ENCODE measurements at regions not wholly inside any gene's neighbourhood (a gene's known extent, or its start where the extent isn't known, plus 50 kb on each side); places are given as distances from the start of the nearest gene placed in this dataset.

- TF ChIP-seq, protein P1, sequence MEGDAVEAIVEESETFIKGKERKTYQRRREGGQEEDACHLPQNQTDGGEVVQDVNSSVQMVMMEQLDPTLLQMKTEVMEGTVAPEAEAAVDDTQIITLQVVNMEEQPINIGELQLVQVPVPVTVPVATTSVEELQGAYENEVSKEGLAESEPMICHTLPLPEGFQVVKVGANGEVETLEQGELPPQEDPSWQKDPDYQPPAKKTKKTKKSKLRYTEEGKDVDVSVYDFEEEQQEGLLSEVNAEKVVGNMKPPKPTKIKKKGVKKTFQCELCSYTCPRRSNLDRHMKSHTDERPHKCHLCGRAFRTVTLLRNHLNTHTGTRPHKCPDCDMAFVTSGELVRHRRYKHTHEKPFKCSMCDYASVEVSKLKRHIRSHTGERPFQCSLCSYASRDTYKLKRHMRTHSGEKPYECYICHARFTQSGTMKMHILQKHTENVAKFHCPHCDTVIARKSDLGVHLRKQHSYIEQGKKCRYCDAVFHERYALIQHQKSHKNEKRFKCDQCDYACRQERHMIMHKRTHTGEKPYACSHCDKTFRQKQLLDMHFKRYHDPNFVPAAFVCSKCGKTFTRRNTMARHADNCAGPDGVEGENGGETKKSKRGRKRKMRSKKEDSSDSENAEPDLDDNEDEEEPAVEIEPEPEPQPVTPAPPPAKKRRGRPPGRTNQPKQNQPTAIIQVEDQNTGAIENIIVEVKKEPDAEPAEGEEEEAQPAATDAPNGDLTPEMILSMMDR (IDR thresholded peaks at IDR 0.05; ENCODE audit: low read depth, low read length, missing control alignments) = no peak
- in situ Hi-C loops (cut with HindIII; ENCODE audit: low sequenced_read_pairs) = no loop called here
- no peak for DNase-seq (ENCODE audit: low read depth)
- H3K4me3 ChIP-seq (ENCODE audit: low read depth, low read length) = no peak overlapping the region
Observed at GRCh38 chr5:120767178-120767820, 303.2 kb downstream of the PRR16 start.

DNA sequence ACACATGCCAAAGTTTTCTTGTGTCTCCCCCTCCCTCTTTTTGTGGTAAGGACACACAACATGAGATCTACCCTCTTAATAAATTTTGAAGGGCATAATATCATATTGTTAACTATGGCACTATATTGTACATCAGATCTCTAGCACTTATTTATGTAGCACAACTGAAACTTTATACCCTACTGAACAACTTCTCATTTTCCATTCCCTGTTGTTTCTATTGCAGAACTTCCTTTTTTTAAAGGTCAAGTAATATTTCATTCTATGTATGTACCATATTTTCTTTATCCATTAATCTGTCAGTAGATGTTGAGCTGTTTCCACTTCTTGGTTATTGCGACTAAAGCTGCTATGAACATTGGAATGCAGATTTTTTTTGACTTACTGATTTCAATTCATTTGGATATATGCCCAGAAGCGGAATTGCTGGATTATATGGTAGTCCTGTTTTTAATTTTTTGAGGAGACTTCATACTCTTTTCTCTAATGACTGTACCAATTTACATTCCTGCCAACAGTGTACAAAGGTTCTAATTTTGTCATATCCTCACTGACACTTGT is 305.3 kb downstream of the PRR16 start:
- in situ Hi-C loops (cut with HindIII; ENCODE audit: low sequenced_read_pairs) = no loop called here
- H3K4me3 ChIP-seq (ENCODE audit: low read depth, low read length) = no peak overlapping the region
- DNase-seq (ENCODE audit: low read depth) = no peak
- TF ChIP-seq, protein P1 (IDR thresholded peaks at IDR 0.05; ENCODE audit: low read depth, low read length, missing control alignments) = no peak

DNA sequence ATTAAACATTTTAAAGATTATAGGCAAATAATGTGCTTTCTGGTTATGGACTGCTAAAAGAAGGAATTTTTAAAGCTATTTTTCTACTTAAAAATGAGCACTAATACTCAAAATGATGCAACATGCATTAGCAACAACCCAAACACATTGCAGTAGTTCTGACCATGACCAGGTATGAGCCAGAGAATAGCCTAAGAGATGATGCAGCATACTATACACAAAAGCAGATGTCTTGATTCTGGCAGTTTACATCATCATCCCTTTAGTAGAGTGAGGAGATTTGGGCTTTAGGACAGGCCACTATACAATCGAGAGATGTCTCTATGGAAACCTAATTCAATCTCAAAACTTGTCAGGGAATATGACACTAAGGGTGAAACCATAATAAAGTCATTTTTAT is 307.1 kb downstream of the PRR16 start:
- H3K4me3 ChIP-seq (ENCODE audit: low read depth, low read length) = no peak overlapping the region
- no peak for DNase-seq (ENCODE audit: low read depth)
- TF ChIP-seq, protein P1 (IDR thresholded peaks at IDR 0.05; ENCODE audit: low read depth, low read length, missing control alignments) = no peak
- in situ Hi-C loops (cut with HindIII; ENCODE audit: low sequenced_read_pairs) = no loop called here

DNA sequence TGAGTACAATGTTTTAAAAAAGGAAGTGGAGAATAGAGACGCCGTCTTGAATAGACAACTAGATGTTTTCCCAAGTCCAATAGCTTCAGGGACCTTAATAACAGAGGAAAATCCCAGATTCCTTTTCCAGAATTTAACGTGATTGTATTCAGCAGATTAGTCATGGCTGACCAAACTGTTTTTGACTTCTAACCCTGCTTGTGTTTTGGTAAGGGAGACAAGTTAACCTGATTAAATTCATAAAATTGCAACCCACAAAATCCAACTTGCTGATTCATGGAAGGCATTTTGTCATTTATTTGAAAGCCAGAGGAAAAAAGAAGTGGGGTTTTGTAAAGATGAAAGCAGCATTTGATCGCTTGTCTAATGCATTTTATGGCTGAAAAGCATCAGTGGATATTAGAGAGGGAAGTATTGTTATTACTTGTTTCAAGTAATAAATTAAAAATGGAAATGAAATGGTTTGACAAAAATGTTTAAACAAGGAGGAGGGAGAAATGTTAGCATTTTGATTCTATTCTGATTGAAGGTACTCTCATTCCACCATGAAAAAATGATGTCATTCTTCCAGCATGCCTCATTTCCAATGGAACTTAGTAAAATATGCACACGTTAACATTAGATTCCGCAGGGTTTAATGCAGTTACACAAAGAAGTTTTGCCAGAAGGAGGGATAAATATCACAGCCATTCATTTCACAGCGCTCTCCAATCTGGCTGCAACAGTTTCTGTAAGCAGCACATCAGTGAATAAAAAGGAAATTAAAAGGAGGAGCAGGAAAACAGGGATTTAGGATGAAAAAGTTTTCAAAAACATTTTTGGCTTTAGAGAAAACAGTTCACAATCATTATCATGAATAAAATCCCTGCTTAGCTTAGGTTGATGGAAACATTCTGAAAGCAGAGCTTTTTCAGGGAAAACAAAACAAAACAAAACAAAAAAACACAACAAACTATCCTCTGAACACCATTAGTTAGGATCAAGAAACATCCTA is 314.7 kb downstream of the PRR16 start:
- TF ChIP-seq, protein P1 (IDR thresholded peaks at IDR 0.05; ENCODE audit: low read depth, low read length, missing control alignments) = no peak
- in situ Hi-C loops (cut with HindIII; ENCODE audit: low sequenced_read_pairs) = no loop called here
- H3K4me3 ChIP-seq (ENCODE audit: low read depth, low read length) = peak overlapping the region; percentile 13
- DNase-seq (ENCODE audit: low read depth) = peak; percentile 70

- no peak for DNase-seq (ENCODE audit: low read depth)
- H3K4me3 ChIP-seq (ENCODE audit: low read depth, low read length) = no peak overlapping the region
- in situ Hi-C loops (cut with HindIII; ENCODE audit: low sequenced_read_pairs) = no loop called here
Observed at GRCh38 chr5:120779674-120780073, 315.6 kb downstream of the PRR16 start.

DNA sequence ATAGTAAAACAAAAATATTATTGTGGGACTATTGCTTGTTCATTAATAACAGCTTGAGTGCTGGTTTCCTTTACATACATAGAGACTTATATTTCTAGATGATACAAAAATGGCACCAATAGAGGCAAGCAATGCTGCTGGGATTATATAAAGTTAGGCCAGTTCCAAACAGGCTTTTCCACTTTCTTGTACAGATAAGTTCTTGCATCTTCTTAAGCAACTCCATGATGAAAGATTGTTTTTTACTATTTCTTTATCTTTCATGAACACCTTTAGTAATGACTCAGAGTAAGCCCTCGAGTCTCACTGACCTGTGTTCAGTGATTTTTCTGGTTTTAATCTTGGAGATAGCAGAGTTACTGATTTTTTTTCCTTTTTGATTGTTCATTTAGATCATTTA is 324.4 kb downstream of the PRR16 start:
- TF ChIP-seq, protein P1 (IDR thresholded peaks at IDR 0.05; ENCODE audit: low read depth, low read length, missing control alignments) = no peak
- no peak for DNase-seq (ENCODE audit: low read depth)
- in situ Hi-C loops (cut with HindIII; ENCODE audit: low sequenced_read_pairs) = no loop called here
- H3K4me3 ChIP-seq (ENCODE audit: low read depth, low read length) = no peak overlapping the region

More at GRCh38 chr5:120779674-120780073, 315.6 kb downstream of the PRR16 start:
- TF ChIP-seq, protein P1 (IDR thresholded peaks at IDR 0.05; ENCODE audit: low read depth, low read length, missing control alignments) = no peak
